HCT116 (cell line): ENCODE measurements at regions not wholly inside any gene's neighbourhood (a gene's known extent, or its start where the extent isn't known, plus 50 kb on each side); places are given as distances from the start of the nearest gene placed in this dataset.

Experiments used
- ATAC-seq: fragments of 200-7000 bp; cut with Tn5 transposase; 2 replicates; pipeline ENCODE4 v1.9.1; 2020; ENCODE audit warnings: mild to moderate bottlenecking, moderate library complexity
- BruUV-seq: library from RNA; stranded (reverse); fragments of 400-500 nt; replicated peaks from 2 replicates; lab custom pipeline; 2021; lab: Mats Ljungman, UMichigan
- CTCF ChIA-PET: fragments of 300-600 bp; sonication (Branson Sonifier 250); formaldehyde crosslinking; loops from one replicate; lab custom pipeline; 2021; ENCODE audit warnings: antibody characterized with exemption; lab: Charles Lee
- POLR2A ChIA-PET: fragments of 300-600, 350-600 bp; sonication (Branson Sonifier 250); formaldehyde crosslinking; loops from one replicate; lab custom pipeline; 2021; ENCODE audit warnings: antibody characterized with exemption; lab: Charles Lee
- RAD21 ChIA-PET, 2 experiments: fragments of 300-600 bp; sonication (Branson Sonifier 250); formaldehyde crosslinking; loops; one replicate each; lab custom pipeline; 2023; ENCODE audit warnings: low total read pairs in 2 of 2; ENCODE audit not compliant: uncharacterized antibody in 2 of 2, unreplicated experiment in 2 of 2, low non-redundant PET in 1 of 2; lab: Charles Lee
- DNase-seq: peaks from one replicate; pipeline ENCODE4 v3.0.0-alpha.2; 2010; ENCODE audit warnings: low read depth, low spot score
- H2AFZ ChIP-seq: fragments of 200-600 bp; shearing (Covaris generic), sonication (generic); 2 replicates; pipeline ENCODE4 v1.6.1; 2017; ENCODE audit warnings: low read depth, mixed run types, mixed read lengths, antibody characterized with exemption, low read length; ENCODE audit not compliant: poor library complexity, severe bottlenecking
- H3K27ac ChIP-seq: 2 replicates; pipeline ENCODE4 v1.5.1; 2012; ENCODE audit warnings: low read depth, low read length
- H3K27me3 ChIP-seq: fragments of 200-600 bp; sonication (generic); 2 replicates; pipeline ENCODE4 v1.6.1; 2016; ENCODE audit warnings: mixed run types, low read length, mixed read lengths; ENCODE audit not compliant: insufficient read depth
- H3K36me3 ChIP-seq, 2 experiments: fragments of 200-500 bp in 1 of 2; fragments of 200-600 bp in 1 of 2; sonication (Bioruptor generic) in 1 of 2; sonication (generic) in 1 of 2; 2 replicates each; pipeline versions ENCODE4 v1.5.1 to v1.6.1; 2014 to 2016; ENCODE audit warnings: low read length in 2 of 2, inconsistent platforms in 1 of 2, mixed read lengths in 1 of 2, mixed run types in 1 of 2; ENCODE audit not compliant: insufficient read depth in 2 of 2, control insufficient read depth in 1 of 2
- H3K4me1 ChIP-seq, 2 experiments: fragments of 200-600 bp in 1 of 2; sonication (generic) in 1 of 2; 2 replicates each; pipeline versions ENCODE4 v1.5.1 to v1.6.1; 2012 to 2017; ENCODE audit warnings: low read length in 2 of 2, inconsistent platforms in 1 of 2, mild to moderate bottlenecking in 1 of 2, mixed read lengths in 1 of 2, mixed run types in 1 of 2, moderate library complexity in 1 of 2; ENCODE audit not compliant: insufficient read depth in 2 of 2, control insufficient read depth in 1 of 2
- H3K4me2 ChIP-seq: fragments of 200-600 bp; sonication (generic); 2 replicates; pipeline ENCODE4 v1.6.1; 2017; ENCODE audit warnings: mixed run types, low read length, mixed read lengths
- H3K4me3 ChIP-seq, 2 experiments: fragments of 200-600 bp in 1 of 2; sonication (generic) in 1 of 2; replicated peaks in 1 of 2; 2 replicates each; pipeline ENCODE4 v1.5.1; 2011 to 2016; ENCODE audit warnings: low read length in 2 of 2, control low read depth in 1 of 2, low read depth in 1 of 2, mild to moderate bottlenecking in 1 of 2, mixed read lengths in 1 of 2, mixed run types in 1 of 2
- H3K79me2 ChIP-seq: fragments of 200-600 bp; sonication (generic); 2 replicates; pipeline ENCODE4 v1.6.1; 2017; ENCODE audit warnings: mild to moderate bottlenecking, mixed run types, low read length, moderate library complexity, mixed read lengths; ENCODE audit not compliant: insufficient read depth
- H3K9ac ChIP-seq: fragments of 200-600 bp; sonication (generic); 2 replicates; pipeline ENCODE4 v1.6.1; 2016; ENCODE audit warnings: low read length, mixed read lengths
- H3K9me2 ChIP-seq: fragments of 200-600 bp; sonication (generic), shearing (Covaris generic); 2 replicates; pipeline ENCODE4 v1.6.1; 2017; ENCODE audit warnings: mixed run types, mild to moderate bottlenecking, moderate library complexity; ENCODE audit not compliant: insufficient read depth
- H3K9me3 ChIP-seq, 2 experiments: fragments of 200-500 bp in 1 of 2; fragments of 200-600 bp in 1 of 2; sonication (Bioruptor generic) in 1 of 2; sonication (generic) in 1 of 2; 2 replicates each; pipeline ENCODE4 v1.6.1; 2014 to 2017; ENCODE audit warnings: low read length in 2 of 2, mixed read lengths in 2 of 2, inconsistent platforms in 1 of 2, low read depth in 1 of 2, mild to moderate bottlenecking in 1 of 2, mixed run types in 1 of 2, moderate library complexity in 1 of 2; ENCODE audit not compliant: control insufficient read depth in 1 of 2, insufficient read depth in 1 of 2
- H4K20me1 ChIP-seq: fragments of 200-600 bp; sonication (generic), shearing (Covaris generic); 2 replicates; pipeline ENCODE4 v1.6.1; 2017; ENCODE audit warnings: mixed run types, mild to moderate bottlenecking, moderate library complexity; ENCODE audit not compliant: insufficient read depth
- ATF3 ChIP-seq: IDR thresholded peaks from 2 replicates; pipeline ENCODE4 v1.6.1; 2012
- CBX3 ChIP-seq: IDR thresholded peaks from 2 replicates; pipeline ENCODE4 v1.6.1; 2012; ENCODE audit warnings: low read depth
- EGR1 ChIP-seq: IDR thresholded peaks from 2 replicates; pipeline ENCODE4 v1.6.1; 2012; ENCODE audit warnings: low read depth
- ELF1 ChIP-seq: IDR thresholded peaks from 2 replicates; pipeline ENCODE4 v1.6.1; 2012; ENCODE audit warnings: low read depth, borderline replicate concordance
- EZH2 ChIP-seq: fragments of 200-600 bp; sonication (generic); IDR thresholded peaks from 2 replicates; pipeline ENCODE4 v1.6.1; 2017; ENCODE audit warnings: antibody characterized with exemption, mixed run types
- FOSL1 ChIP-seq: IDR thresholded peaks from 2 replicates; pipeline ENCODE4 v1.6.1; 2012; ENCODE audit warnings: low read depth
- POLR2A ChIP-seq: IDR thresholded peaks from 2 replicates; pipeline ENCODE4 v1.7.0; 2011; ENCODE audit warnings: borderline replicate concordance; ENCODE audit not compliant: insufficient read depth, insufficient read length; ENCODE audit errors: extremely low read depth
- RAD21 ChIP-seq: IDR thresholded peaks from 2 replicates; pipeline ENCODE4 v1.6.1; 2012; ENCODE audit warnings: low read depth, mild to moderate bottlenecking
- REST ChIP-seq: IDR thresholded peaks from 2 replicates; pipeline ENCODE4 v1.6.1; 2012; ENCODE audit warnings: low read depth
- SIN3A ChIP-seq: IDR thresholded peaks from 2 replicates; pipeline ENCODE4 v1.6.1; 2012; ENCODE audit warnings: low read depth
- SRF ChIP-seq: IDR thresholded peaks from 2 replicates; pipeline ENCODE4 v1.6.1; 2012; ENCODE audit warnings: low read depth
- YY1 ChIP-seq: IDR thresholded peaks from 2 replicates; pipeline ENCODE4 v1.6.1; 2011; ENCODE audit warnings: low read length, low read depth, moderate library complexity, mild to moderate bottlenecking; ENCODE audit not compliant: insufficient replicate concordance; ENCODE audit errors: extremely low read depth
- ZFX ChIP-seq: fragments of 450-650 bp; IDR thresholded peaks from 2 replicates; pipeline ENCODE4 v1.6.1; 2017
- intact Hi-C: fragments of 100-400 bp; cut with micrococcal nuclease; formaldehyde crosslinking; loops from 2 replicates; pipeline ENCODE4 v1.10.0; 2022
- TF ChIP-seq, protein P1 (sequence below): IDR thresholded peaks from 2 replicates; pipeline ENCODE4 v1.6.1; 2012

- TF ChIP-seq REST: no peak
- no peak for TF ChIP-seq ELF1
- TF ChIP-seq, protein P1, sequence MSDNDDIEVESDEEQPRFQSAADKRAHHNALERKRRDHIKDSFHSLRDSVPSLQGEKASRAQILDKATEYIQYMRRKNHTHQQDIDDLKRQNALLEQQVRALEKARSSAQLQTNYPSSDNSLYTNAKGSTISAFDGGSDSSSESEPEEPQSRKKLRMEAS: no peak
- TF ChIP-seq FOSL1: no peak
- TF ChIP-seq POLR2A: no peak
- TF ChIP-seq ATF3: no peak
- no peak for TF ChIP-seq EGR1
- TF ChIP-seq, all 23 proteins: peak for 0
These were observed 395.8 kb upstream of the MAF start (continued) for GRCh38 chr16:79996321-79996720.

- CTCF ChIA-PET: no interaction called here
- RAD21 ChIA-PET: no interaction called here
These were observed 394.8 kb upstream of the MAF start for GRCh38 chr16:79995315-79995714.

More at GRCh38 chr16:79995315-79995714, 394.8 kb upstream of the MAF start:
- Histone ChIP-seq H3K36me3 (no peaks in the 10 kb centered on the region), H3K9me3 (peaks cover 35 to 44% of the 10 kb centered on the region in 2 experiments; a peak in 2 of 4 replicates), H3K27me3 (no peaks in the 10 kb centered on the region), H3K9me2 (no peaks in the 10 kb centered on the region), H3K79me2 (no peaks in the 10 kb centered on the region), H3K9ac (no peak overlapping the region), H3K27ac (no peak overlapping the region), H3K4me1 (no peaks in the 10 kb centered on the region), H3K4me2 (no peak overlapping the region), H2AFZ (no peak overlapping the region), H4K20me1 (no peaks in the 10 kb centered on the region), H3K4me3 (no peak overlapping the region)
- no peak for DNase-seq
- BruUV-seq: no TSS peak
- TF ChIP-seq EZH2 (no peak), ZFX (no peak), SRF (no peak), SIN3A (no peak), REST (no peak), YY1 (no peak), RAD21 (no peak), CBX3 (no peak)
- TF ChIP-seq, protein P1: no peak
- POLR2A ChIA-PET: no interaction called here
- intact Hi-C loops: no loop called here
- ATAC-seq: no peak
